Activated T-helper 17 cell treated with anti-CD3 and anti-CD28 coated beads, Interleukin-2, amount 50 U/mL, for 72 hours (primary cell): ENCODE measurements at regions not wholly inside any gene's neighbourhood (a gene's known extent, or its start where the extent isn't known, plus 50 kb on each side); places are given as distances from the start of the nearest gene placed in this dataset.
"Not testable (repeated sequence)": the region's sequence is repeated elsewhere in the genome, so short reads cannot be mapped to it uniquely, and the experiment has no call there.

Experiments used
- ATAC-seq: fragments of 150-1000 bp; cut with Tn5 transposase; replicated peaks from 2 replicates; pipeline ENCODE4 v1.10.0; 2021; ENCODE audit warnings: mild to moderate bottlenecking, moderate library complexity
- H3K27ac Mint-ChIP-seq: one replicate; pipeline ENCODE4 v1.8.0; 2022; ENCODE audit warnings: mixed read lengths
- H3K27me3 Mint-ChIP-seq: one replicate; pipeline ENCODE4 v1.8.0; 2022; ENCODE audit warnings: mixed read lengths
- H3K36me3 Mint-ChIP-seq: one replicate; pipeline ENCODE4 v1.8.0; 2022; ENCODE audit warnings: low read depth, mild to moderate bottlenecking, mixed read lengths
- H3K4me1 Mint-ChIP-seq: one replicate; pipeline ENCODE4 v1.8.0; 2022; ENCODE audit warnings: mixed read lengths
- H3K4me3 Mint-ChIP-seq: one replicate; pipeline ENCODE4 v1.8.0; 2022; ENCODE audit warnings: mild to moderate bottlenecking, mixed read lengths
- H3K9me3 Mint-ChIP-seq: one replicate; pipeline ENCODE4 v1.8.0; 2022; ENCODE audit warnings: mixed read lengths

DNA sequence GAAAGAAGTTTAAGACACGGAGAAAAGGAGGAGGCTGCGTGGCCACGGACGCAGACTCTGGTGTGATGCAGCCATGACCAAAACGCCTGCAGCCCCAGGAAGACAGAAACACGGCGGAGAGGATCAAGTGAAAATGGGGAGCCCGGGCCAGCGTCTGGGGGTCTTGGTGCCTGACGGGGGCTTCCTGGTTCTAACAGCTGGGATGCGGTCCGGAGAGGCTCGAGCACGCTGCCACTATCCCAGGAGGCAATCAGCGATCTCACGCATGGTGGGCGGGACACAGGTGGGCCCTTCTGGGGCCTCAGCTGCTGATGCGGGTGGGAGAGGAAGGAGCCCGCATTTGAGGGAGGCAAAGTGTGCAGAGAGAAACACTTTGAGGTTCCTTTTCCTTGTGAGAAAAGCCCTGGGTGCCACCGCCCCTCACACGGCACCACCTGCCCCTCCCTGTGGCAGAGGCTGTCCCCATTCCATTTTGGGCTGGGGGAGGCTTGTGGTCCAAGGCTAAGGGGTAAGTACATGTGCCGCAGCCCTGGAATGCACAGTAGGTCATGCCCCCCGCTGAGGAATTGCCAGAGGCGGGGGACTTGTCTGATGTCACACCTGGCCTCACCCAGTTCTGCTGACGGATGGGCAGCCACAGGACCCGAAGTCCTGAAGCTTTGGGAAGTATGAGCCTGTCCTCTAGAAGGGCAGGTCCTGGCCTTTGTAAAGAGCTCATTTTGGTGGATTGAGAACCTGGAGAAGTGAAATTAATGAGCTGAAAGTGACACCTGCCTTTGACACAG, 121.7 kb upstream of the ZNF469 start:
- H3K4me3 Mint-ChIP-seq, ATAC-seq, H3K9me3 Mint-ChIP-seq, H3K36me3 Mint-ChIP-seq, H3K4me1 Mint-ChIP-seq, H3K27ac Mint-ChIP-seq: not testable (repeated sequence)
- H3K27me3 Mint-ChIP-seq: peaks cover 29% of the 10 kb centered on the region

DNA sequence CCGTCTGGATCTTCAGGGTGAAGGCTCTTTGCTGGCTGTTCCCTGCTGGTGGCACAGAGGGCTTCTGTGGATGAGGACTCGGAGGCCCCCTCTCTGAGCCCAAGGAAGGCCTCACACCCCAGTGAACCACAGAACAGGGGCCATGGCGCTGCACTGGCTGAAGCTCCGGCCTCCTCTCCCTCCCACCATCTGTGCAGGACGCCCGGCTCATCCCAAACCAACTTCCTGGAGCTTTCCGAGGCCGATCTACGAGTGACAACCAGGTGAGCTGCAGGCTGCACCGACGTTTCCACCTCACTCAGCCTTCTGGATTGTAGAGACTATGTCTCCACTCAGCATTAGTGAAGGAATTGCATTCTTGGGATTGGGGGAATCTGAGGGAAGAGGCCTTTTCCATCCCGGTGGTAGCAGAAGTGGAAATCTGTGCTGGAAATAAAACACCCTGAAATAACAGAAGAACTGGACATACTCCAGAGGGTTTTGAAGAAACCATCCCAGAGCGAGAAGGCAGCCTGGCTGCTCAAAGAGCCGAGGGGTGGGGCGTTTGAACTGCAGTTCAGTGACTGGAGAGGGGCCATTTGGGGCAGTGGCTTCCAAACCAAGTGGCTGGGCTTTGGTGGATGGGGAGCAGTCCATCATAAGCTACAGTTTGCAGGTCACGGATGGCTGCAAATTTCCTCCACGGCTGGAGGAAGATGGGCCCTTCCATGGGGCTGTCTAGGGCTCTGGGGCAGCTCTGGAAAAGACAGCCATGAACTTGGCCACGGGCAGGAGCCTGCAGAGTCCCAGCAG, 120.7 kb upstream of the ZNF469 start:
- ATAC-seq, H3K36me3 Mint-ChIP-seq, H3K9me3 Mint-ChIP-seq, H3K4me3 Mint-ChIP-seq, H3K27ac Mint-ChIP-seq, H3K4me1 Mint-ChIP-seq: not testable (repeated sequence)
- H3K27me3 Mint-ChIP-seq: peaks cover 23% of the 10 kb centered on the region

DNA sequence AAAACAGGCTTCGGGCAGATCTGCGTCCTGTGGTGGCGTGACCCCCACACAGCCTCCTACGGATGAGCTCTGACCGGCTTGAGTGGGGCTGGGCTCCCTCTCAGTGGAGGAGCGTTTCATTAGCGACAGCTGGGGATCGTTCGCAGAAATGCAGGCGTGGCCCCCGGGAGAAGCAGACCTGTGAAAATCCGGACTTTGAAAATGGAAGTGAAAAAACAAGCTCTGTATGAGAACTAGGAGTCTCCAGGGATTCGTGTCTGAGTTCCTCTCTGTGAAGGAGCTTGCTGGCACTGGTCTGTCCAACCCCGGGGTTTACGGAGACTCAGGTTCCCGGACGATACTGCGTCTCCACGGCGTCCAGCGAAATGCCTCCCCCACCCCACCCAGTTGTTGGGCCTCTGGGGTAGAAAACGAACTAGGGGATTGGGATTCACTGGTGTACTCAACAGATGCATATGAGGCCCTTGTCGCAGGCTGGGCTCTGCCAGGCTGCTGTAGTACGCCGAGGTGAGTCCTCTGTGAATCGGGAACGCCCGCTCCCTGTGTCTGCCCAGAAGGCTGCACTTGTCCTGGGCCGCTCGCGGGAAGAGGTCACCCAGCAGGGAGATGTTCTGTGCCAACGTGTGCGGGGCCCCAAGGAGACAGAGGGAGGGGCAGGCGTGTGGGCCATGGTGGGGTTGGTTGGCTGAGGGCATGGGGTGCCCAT, 119.7 kb upstream of the ZNF469 start:
- H3K4me3 Mint-ChIP-seq, H3K4me1 Mint-ChIP-seq, H3K9me3 Mint-ChIP-seq, ATAC-seq, H3K27ac Mint-ChIP-seq, H3K36me3 Mint-ChIP-seq: not testable (repeated sequence)
- peaks cover 15% of the 10 kb centered on the region for H3K27me3 Mint-ChIP-seq

DNA sequence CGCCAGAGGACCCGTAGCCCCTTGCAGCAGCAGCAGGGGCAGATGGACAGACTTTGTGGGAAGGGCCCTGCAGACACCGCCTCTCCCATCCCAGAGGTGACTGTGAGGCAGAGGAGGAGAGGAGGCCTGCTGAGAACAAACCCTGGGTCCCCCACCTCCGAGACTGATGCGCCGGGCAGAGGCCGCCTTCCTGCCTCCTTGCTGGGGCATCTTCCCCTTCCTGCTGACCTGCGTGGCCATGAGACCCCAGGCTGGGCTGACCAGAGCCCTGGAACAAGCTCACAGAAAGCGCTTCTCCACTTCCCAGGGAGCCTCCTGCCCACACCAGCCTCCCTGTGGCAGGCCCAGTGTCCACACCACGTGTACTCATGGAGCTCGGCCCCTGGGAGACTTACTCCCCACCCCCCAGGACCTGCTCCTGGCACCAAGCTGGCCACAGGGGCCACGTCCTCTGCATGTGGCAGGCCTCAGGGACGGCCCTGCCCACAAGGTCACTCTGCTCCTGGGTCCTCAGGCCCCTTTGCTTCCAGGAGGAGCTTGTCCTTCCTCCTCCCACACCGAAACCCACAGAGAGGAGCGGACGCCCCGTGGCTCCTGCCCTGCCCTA, 119.0 kb upstream of the ZNF469 start:
- H3K9me3 Mint-ChIP-seq, ATAC-seq, H3K4me1 Mint-ChIP-seq, H3K36me3 Mint-ChIP-seq, H3K27ac Mint-ChIP-seq: not testable (repeated sequence)
- Mint-ChIP-seq H3K27me3 (peaks cover 10% of the 10 kb centered on the region), H3K4me3 (peak overlapping the region; percentile 53)

DNA sequence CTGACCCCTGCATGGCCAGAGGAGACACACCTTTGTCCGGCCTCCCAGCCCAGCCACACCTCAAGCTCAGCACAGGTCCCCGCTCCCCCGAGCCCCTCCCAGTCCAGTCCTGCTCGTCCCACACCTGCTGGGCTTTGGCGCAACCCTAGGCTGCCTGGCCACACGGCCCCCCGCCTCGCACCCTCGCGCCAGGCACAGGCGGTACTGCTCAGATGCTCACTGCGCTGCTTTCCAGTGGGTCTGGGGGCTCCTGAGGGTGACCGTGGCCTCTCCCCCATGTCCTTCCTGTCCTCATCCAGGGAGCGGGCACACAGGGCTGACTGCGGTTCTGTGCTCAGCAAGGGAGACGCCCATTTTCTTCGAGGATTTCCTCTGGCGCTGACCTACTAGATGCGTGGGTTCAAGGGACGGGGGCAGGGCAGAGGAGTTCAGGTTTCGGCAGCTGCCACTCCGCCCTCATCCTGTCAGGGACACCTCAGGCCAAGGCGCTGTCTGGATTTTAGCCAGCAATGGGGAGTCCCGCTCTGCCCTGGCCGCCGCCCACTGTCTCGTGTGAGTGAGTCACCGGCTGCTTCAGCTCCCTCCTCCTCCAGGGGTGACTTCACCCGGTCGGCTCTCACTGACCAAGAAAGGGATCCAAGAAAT, 118.0 kb upstream of the ZNF469 start:
- H3K4me3 Mint-ChIP-seq: peak overlapping the region; percentile 53
- H3K4me1 Mint-ChIP-seq: no peaks in the 10 kb centered on the region
- H3K36me3 Mint-ChIP-seq: no peaks in the 10 kb centered on the region
- H3K27ac Mint-ChIP-seq: no peak overlapping the region
- ATAC-seq: peak; percentile 94
- peaks cover 14% of the 10 kb centered on the region for H3K27me3 Mint-ChIP-seq
- H3K9me3 Mint-ChIP-seq: no peaks in the 10 kb centered on the region

DNA sequence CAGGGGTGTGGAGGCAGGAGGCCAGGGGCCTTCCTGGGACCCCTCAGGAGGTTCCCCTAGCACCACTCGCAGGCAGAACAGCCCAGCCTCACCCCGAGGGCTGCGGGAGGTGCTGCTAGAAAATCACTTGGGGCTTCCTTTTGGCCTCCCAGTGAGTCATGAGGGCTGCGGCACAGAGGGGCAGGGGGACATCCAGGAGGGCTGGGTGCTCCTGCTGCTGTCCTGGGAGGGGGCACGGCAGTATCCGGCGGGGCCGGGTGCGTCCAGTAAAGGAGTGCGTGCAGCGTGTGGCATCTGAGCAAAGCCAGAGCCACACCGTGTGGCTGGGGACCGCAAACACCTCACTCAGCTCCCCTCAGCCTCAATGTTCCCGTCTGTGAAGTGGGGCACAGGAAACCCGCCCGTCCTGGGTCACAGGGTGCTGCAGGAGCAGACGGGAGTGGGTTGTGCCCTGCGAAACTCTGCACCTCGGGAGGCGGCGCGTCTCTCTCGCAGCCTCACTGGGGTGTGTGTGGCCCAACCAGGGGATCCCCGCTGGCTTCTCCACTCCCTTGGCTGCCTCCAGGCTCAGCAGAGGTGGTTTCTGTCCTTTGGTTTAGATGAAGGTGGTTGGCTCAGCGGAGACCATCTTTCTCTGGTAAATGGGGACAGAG, 117.3 kb upstream of the ZNF469 start:
- H3K36me3 Mint-ChIP-seq, H3K27ac Mint-ChIP-seq, H3K9me3 Mint-ChIP-seq, H3K4me1 Mint-ChIP-seq: not testable (repeated sequence)
- Mint-ChIP-seq H3K27me3 (peaks cover 13% of the 10 kb centered on the region), H3K4me3 (peak overlapping the region; percentile 53)
- peak; percentile 71 for ATAC-seq

DNA sequence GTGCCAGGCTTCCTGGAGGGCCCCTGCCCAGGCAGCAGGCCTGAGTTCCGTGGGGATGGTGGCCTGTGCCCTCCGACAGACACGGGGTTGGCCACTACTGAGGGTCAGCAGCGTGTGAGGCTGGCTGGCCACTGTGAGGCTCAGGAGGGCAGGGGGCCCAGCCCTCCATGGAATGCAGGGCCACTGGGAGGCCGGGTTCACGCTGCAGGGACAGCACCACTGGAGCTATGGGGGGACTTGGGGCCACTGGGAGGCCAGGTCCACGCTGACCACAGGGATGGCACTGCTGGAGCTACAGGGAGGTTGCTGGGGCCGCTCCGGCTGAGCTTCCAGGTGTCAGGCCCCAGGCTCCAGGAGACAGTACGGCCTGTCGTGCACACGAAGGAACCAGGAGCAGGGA, 116.7 kb upstream of the ZNF469 start:
- not testable (repeated sequence) for ATAC-seq, H3K27ac Mint-ChIP-seq, H3K4me1 Mint-ChIP-seq, H3K9me3 Mint-ChIP-seq, H3K36me3 Mint-ChIP-seq
- Mint-ChIP-seq H3K27me3 (peaks cover 11% of the 10 kb centered on the region), H3K4me3 (peak overlapping the region; percentile 53)

DNA sequence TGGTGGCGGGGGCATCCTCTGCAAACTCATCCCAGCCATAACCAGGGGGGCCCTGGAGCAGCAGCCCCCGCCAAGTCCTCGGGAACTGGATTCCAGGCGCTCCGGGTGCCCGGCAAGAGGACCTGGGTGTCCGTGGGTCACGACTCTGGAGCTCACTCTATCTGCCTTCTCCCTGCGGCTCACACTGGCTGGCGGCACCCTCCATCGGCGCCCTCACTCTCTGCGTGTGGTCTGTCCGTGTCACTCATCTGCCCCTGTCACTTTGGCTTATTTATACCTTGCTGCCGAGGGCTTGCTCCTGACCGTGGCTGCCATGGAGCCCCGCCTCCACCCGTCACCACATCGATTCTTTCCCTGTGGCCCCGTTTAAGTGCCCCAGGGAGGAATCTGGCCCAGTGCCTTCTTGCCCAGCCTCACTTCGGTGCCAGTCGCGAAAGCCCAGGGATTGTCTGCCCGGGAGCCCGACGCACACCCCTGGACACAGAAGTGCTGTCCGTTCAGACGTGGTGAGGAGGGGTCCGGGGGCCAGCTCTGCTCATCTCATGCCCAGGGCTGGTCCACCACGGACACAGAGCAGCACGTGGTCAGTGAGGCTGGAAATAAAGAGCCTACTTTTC, 115.7 kb upstream of the ZNF469 start:
- H3K36me3 Mint-ChIP-seq, H3K27ac Mint-ChIP-seq, H3K9me3 Mint-ChIP-seq, H3K4me1 Mint-ChIP-seq, H3K4me3 Mint-ChIP-seq, ATAC-seq: not testable (repeated sequence)
- peaks cover 15% of the 10 kb centered on the region for H3K27me3 Mint-ChIP-seq

DNA sequence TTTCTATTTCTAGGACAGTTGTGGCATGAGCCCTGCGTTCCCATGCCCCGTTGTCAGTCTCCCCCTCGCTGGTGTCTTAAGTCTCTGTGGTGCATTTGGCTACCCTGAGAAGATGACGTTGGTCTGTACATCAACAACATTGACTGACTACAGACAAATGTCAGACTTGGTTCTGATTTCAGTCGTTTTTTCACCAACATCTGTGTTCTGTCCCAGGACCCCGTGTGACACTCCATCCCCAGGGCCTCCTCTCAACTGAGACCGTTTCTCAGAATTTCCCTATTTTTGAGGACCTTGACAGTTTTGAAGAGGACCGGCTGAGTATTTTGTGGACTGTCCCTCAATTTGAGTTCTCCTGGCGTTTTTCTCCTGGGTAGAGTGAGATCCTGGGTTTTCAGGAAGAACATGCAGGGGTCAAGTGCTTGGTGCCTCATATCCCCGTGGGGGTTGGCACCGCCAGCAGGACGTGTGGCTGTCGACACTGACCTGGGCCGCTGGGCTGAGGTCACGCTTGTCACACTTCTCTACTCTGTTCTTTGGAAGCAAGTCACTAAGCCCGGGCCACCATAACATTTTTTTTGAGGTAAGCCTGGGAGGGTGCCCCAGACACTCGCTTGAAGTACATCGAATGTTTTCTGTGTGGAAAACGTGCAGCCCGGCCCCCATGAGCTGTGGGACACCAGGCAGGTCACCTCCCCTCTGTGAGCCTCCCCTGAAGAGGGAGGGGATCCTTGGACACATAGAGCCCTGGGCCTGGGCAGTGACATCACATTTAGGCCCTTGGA, 114.4 kb upstream of the ZNF469 start:
- peaks cover 24% of the 10 kb centered on the region for H3K27me3 Mint-ChIP-seq
- not testable (repeated sequence) for H3K4me1 Mint-ChIP-seq, H3K27ac Mint-ChIP-seq, H3K9me3 Mint-ChIP-seq, H3K36me3 Mint-ChIP-seq, ATAC-seq, H3K4me3 Mint-ChIP-seq

DNA sequence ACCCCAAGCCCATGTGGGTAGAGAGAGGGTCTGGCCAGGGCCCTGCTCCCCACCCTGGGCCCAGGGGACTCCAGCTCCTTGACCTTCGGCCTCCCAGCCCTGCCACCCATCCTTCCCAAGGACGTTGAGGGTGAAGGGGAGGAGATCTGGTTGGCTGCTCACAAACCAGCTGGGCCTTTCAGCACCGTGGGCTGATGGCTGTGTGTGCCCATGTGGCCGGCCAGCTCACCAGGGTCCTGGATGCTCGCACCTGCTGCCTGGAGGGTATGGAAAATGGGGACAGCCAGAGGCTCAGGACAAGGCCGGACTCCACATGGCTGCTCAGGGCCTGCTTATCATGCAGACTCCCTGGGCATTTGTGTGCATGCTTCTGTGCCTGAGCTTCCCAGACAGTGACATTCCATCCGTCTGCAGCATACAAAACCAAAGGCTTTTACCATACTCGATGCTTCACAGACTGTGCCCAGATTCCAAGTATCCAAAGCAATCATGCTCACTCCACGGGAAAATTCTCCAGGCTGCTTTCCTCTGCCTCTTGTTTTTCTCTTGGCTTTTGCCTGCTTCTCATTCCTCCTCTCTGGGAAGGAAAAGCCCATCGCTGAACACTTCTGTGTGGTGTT, 112.5 kb upstream of the ZNF469 start:
- not testable (repeated sequence) for H3K36me3 Mint-ChIP-seq, ATAC-seq, H3K4me3 Mint-ChIP-seq, H3K9me3 Mint-ChIP-seq, H3K4me1 Mint-ChIP-seq, H3K27ac Mint-ChIP-seq
- peaks cover 20% of the 10 kb centered on the region for H3K27me3 Mint-ChIP-seq

DNA sequence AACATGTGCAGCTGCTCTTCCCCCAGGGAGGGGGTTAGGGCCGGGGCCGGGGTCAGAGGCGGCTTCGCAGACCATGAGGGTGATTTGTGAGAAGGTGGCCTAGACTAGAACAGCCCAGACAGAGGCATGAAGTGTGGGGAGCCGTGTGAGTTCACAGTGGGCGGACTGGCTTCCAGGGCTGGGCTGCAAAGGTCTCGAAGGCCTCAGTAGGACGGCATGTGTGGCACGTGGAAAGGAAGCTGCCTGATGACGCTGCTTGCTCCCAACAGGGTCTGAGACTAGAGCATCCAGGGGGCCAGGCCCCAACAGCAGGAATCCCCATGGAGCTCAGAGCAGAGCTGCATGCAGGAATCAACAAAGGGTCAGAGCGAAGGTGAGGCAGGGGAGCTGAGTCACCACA, 111.5 kb upstream of the ZNF469 start:
- H3K36me3 Mint-ChIP-seq, ATAC-seq, H3K9me3 Mint-ChIP-seq, H3K4me1 Mint-ChIP-seq, H3K4me3 Mint-ChIP-seq, H3K27ac Mint-ChIP-seq: not testable (repeated sequence)
- H3K27me3 Mint-ChIP-seq: peaks cover 20% of the 10 kb centered on the region

DNA sequence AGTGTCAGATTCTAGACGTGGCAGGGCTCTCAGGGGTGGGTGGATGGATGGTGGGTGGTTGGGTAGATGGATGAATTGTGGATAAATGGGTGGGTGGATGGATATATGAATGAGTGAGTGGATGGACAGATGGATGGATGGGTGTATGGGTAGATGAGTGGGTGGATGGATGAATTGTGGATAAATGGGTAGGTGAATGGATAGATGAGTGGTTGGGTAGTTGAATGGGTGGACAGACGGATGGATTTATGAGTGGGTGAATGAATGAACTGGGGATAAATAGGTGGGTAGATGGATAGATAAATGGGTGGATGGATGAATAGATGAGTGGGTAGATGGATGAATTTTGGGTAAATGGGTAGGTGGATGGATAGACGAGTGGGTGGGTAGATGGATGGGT, 111.0 kb upstream of the ZNF469 start:
- not testable (repeated sequence) for H3K4me3 Mint-ChIP-seq, H3K4me1 Mint-ChIP-seq, H3K27ac Mint-ChIP-seq, H3K36me3 Mint-ChIP-seq, ATAC-seq, H3K9me3 Mint-ChIP-seq
- H3K27me3 Mint-ChIP-seq: peaks cover 20% of the 10 kb centered on the region

DNA sequence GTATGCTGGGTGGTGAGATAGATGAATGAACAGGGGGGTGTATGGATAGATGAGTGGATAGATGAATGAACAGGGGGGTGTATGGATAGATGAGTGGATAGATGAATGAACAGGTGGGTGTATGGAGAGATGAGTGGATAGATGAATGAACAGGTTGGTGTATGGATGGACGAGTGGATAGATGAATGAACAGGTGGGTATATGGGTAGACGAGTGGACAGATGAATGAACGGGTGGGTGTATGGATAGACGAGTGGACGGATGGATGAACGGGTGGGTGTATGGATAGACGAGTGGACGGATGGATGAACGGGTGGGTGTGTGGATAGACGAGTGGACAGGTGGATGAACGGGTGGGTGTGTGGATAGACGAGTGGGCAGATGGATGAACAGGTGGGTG, 110.3 kb upstream of the ZNF469 start:
- ATAC-seq, H3K27ac Mint-ChIP-seq, H3K4me1 Mint-ChIP-seq, H3K4me3 Mint-ChIP-seq, H3K9me3 Mint-ChIP-seq, H3K36me3 Mint-ChIP-seq: not testable (repeated sequence)
- H3K27me3 Mint-ChIP-seq: peaks cover 20% of the 10 kb centered on the region
